Cardiac fibroblast (primary cell): ENCODE measurements at regions not wholly inside any gene's neighbourhood (a gene's known extent, or its start where the extent isn't known, plus 50 kb on each side); places are given as distances from the start of the nearest gene placed in this dataset.
A peak's percentile ranks its signal among the peaks of the same experiment; 100 is the strongest.

Source experiments
- DNase-seq, 2 donors: peaks; one replicate each; pipeline versions ENCODE4 v3.0.0 to v3.0.0-alpha.2; 2010; ENCODE audit warnings: low read depth in 2 of 2
- H3K4me3 ChIP-seq, 2 donors: replicated peaks in 1 of 2; 1 replicate in 1 of 2; 2 replicates in 1 of 2; pipeline ENCODE4 v1.5.1; 2011; ENCODE audit warnings: low read depth in 2 of 2, low read length in 2 of 2, mild to moderate bottlenecking in 2 of 2, moderate library complexity in 1 of 2
- TF ChIP-seq, protein P1 (sequence below): IDR thresholded peaks from one replicate; pipeline ENCODE4 v1.5.1; 2011; ENCODE audit warnings: low read depth, mild to moderate bottlenecking, low read length, inconsistent platforms

- peak in 1 of 2 donors; percentile 13 for DNase-seq
- no peak overlapping the region for H3K4me3 ChIP-seq
- TF ChIP-seq, protein P1, sequence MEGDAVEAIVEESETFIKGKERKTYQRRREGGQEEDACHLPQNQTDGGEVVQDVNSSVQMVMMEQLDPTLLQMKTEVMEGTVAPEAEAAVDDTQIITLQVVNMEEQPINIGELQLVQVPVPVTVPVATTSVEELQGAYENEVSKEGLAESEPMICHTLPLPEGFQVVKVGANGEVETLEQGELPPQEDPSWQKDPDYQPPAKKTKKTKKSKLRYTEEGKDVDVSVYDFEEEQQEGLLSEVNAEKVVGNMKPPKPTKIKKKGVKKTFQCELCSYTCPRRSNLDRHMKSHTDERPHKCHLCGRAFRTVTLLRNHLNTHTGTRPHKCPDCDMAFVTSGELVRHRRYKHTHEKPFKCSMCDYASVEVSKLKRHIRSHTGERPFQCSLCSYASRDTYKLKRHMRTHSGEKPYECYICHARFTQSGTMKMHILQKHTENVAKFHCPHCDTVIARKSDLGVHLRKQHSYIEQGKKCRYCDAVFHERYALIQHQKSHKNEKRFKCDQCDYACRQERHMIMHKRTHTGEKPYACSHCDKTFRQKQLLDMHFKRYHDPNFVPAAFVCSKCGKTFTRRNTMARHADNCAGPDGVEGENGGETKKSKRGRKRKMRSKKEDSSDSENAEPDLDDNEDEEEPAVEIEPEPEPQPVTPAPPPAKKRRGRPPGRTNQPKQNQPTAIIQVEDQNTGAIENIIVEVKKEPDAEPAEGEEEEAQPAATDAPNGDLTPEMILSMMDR: no peak
Measured at GRCh38 chr7:157472311-157473050, 135.7 kb downstream of the DNAJB6 start.

DNA sequence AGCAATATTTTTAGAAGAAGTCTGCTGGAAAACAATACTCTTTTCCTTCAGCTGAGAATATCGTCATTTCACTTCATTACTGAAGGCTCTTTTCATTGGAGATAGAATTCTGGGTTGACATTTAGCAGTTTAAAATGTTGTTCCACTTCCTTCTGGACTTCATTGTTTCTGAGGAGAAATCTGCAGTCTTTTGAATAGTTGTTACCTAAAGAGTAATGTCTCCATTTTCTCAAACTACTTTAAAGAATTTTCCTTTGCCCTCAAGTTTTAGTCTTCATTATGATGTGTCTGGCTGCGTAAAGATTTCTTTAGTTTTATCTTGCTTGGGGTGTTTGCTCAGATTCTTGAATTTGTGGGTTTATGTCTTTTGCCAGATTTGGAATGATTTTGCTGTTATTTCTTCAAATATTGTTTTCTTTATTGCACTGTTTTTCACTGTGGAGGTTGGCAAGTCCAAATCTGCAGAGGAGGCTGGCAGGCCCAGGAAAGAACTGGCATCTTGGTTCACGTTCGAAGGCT, 136.3 kb downstream of the DNAJB6 start:
- H3K4me3 ChIP-seq: no peak overlapping the region
- no peak for DNase-seq
- TF ChIP-seq, protein P1: no peak

- TF ChIP-seq, protein P1: peak; percentile 20
- no peak overlapping the region for H3K4me3 ChIP-seq
- peak in 1 of 2 donors; percentile 10 for DNase-seq
Measured at GRCh38 chr7:157474685-157475084, 137.9 kb downstream of the DNAJB6 start.

DNA sequence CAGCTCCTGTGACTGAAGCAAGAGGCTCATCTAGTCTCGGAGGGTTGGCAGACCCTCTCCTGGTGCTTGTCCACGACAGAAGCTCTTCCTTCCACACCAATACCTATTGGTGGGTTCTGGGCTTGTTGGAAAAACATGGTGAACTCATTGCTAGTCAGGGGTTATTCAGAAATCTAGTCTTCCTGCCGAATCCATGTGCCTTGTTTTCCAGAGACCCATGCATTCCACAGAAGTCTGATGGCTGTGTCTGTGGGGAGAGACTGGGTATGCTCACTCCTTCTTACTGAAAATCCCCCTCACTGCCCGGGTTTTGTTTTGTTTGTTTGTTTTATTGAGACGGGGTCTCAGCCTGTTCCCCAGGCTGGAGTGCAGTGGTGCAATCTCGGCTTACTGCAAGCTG, 138.3 kb downstream of the DNAJB6 start:
- TF ChIP-seq, protein P1: no peak
- DNase-seq: no peak
- no peak overlapping the region for H3K4me3 ChIP-seq

DNA sequence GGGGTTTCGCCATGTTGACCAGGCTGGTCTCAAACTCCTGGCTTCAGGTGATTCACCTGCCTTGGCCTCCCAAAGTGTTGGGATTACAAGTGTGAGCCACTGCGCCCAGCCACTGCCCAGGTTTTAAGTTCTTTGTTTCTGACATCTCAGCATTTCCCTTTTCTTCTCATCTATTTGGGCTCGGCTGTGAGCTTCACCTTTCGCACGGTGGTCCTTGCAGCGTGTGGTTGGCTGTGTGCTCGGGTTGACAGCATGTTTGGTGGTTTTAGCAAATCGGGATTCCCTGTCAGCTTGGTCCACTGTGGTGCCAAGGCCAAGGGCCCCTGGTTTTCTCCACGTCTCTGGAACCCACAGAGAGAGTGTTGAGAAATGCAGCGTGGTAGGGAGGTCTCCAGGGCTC, 138.8 kb downstream of the DNAJB6 start:
- H3K4me3 ChIP-seq: no peak overlapping the region
- no peak for DNase-seq
- TF ChIP-seq, protein P1: no peak

- H3K4me3 ChIP-seq: no peak overlapping the region
- DNase-seq: no peak
- TF ChIP-seq, protein P1: no peak
Measured at GRCh38 chr7:157476201-157476600, 139.4 kb downstream of the DNAJB6 start.
